ENCODE measurements at regions not wholly inside any gene's neighbourhood (a gene's known extent, or its start where the extent isn't known, plus 50 kb on each side); places are given as distances from the start of the nearest gene placed in this dataset.

DNA sequence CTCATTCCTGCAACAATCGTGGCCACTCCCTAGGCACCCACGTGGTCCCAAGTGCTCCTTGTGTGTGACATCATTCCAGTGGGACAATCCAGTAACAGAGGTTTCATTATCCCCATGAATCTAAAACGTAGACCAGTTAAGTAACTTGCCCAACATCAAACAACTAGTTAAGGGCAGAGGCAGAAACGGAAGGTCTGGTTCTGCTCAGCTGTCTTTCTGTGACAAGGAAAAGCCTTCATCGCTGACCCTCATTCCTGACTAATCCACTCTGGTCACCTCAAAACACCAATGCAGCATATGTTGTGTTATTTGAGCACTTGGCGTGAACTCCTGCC is 261.4 kb upstream of the JARID2 start:
- FAIRE-seq (no peak), ATAC-seq (no peak), DNase-seq (ENCODE audit: low read depth, low spot score) (no peak)
- RAD21 ChIA-PET (ENCODE audit: unreplicated experiment): no interaction called here
- no peaks in the 10 kb centered on the region for H3K9me3 ChIP-seq (replicated peaks; ENCODE audit: control insufficient read depth, insufficient read depth, low read length)
- H3K4me2 ChIP-seq (ENCODE audit: control insufficient read depth, insufficient read depth): no peak overlapping the region
- no peak overlapping the region for H3K9ac ChIP-seq (ENCODE audit: control insufficient read depth, insufficient read depth, low read length)
- BruUV-seq (replicated peaks): no TSS peak
- CTCF ChIA-PET: no interaction called here
- in situ Hi-C loops (cut with MboI): no loop called here
- H3K27me3 ChIP-seq (replicated peaks in 1 of 2; ENCODE audit: control insufficient read depth in 2 of 2, insufficient read depth in 2 of 2, low read length in 1 of 2): no peaks in the 10 kb centered on the region
- SMC1A ChIA-PET (ENCODE audit: uncharacterized antibody, unreplicated experiment): no interaction called here
- TF ChIP-seq TAF1 (IDR thresholded peaks at IDR 0.05; ENCODE audit: borderline replicate concordance, low read depth, low read length): no peak
- H3K36me3 ChIP-seq (ENCODE audit: control insufficient read depth in 2 of 2, insufficient read depth in 2 of 2, low read length in 1 of 2): no peaks in the 10 kb centered on the region
- no peak overlapping the region for H3K27ac ChIP-seq (ENCODE audit: control insufficient read depth, insufficient read depth)
- H3K4me3 ChIP-seq: no peak overlapping the region
- intact Hi-C loops (cut with micrococcal nuclease; ENCODE audit: unreplicated experiment): no loop called here
- WGBS (ENCODE audit: insufficient coverage, insufficient replicate concordance, low lambda C conversion rate, missing lambda C conversion rate): 33% methylated on average over 6 of the region's 6 CpGs
- POLR2A ChIA-PET: no interaction called here
- H2AFZ ChIP-seq (ENCODE audit: control insufficient read depth, low read depth, low read length): no peak overlapping the region
- H3K4me1 ChIP-seq (ENCODE audit: control insufficient read depth, insufficient read depth, low read length): no peaks in the 10 kb centered on the region
- no peaks in the 10 kb centered on the region for H4K20me1 ChIP-seq (ENCODE audit: control insufficient read depth, insufficient read depth)
- no peaks in the 10 kb centered on the region for H3K79me2 ChIP-seq (ENCODE audit: control insufficient read depth, insufficient read depth, low read length)

DNA sequence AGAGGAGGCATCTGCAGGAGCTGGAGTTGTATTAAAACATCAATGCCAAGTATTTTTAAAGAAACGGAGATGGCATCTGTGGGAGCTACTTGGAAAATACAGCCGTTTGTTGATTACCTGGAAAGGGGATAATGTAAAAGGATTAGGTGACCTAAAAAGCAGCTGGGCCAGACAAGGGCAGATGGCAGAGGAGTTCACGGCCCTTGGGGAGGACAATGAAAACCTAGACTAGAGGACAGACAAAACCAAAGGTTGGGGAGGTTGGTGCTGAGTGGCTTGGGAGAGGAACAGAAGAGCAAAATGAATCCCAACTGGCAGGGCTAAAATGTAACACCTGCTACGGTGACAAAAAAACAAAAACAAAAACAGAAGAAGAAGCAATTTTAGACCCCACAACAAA is 260.5 kb upstream of the JARID2 start:
- ChIA-PET RAD21 (ENCODE audit: unreplicated experiment) (no interaction called here), CTCF (no interaction called here), SMC1A (ENCODE audit: uncharacterized antibody, unreplicated experiment) (interaction anchor here (0.6 kb wide), 1 partner anchor 798 kb away, joined by 3 read pairs; no protein-coding TSS in a partner anchor), POLR2A (no interaction called here)
- H3K4me2 ChIP-seq (ENCODE audit: control insufficient read depth, insufficient read depth): no peak overlapping the region
- no peaks in the 10 kb centered on the region for H3K79me2 ChIP-seq (ENCODE audit: control insufficient read depth, insufficient read depth, low read length)
- no peak overlapping the region for H3K9ac ChIP-seq (ENCODE audit: control insufficient read depth, insufficient read depth, low read length)
- H3K4me3 ChIP-seq: no peak overlapping the region
- no peaks in the 10 kb centered on the region for H4K20me1 ChIP-seq (ENCODE audit: control insufficient read depth, insufficient read depth)
- no peak for DNase-seq (ENCODE audit: low read depth, low spot score)
- H3K27ac ChIP-seq (ENCODE audit: control insufficient read depth, insufficient read depth): no peak overlapping the region
- intact Hi-C loops (cut with micrococcal nuclease; ENCODE audit: unreplicated experiment): no loop called here
- no peaks in the 10 kb centered on the region for H3K9me3 ChIP-seq (replicated peaks; ENCODE audit: control insufficient read depth, insufficient read depth, low read length)
- no peak for FAIRE-seq
- ATAC-seq: no peak
- H3K36me3 ChIP-seq (ENCODE audit: control insufficient read depth in 2 of 2, insufficient read depth in 2 of 2, low read length in 1 of 2): no peaks in the 10 kb centered on the region
- in situ Hi-C loops (cut with MboI): no loop called here
- no peaks in the 10 kb centered on the region for H3K27me3 ChIP-seq (replicated peaks in 1 of 2; ENCODE audit: control insufficient read depth in 2 of 2, insufficient read depth in 2 of 2, low read length in 1 of 2)
- no peak overlapping the region for H2AFZ ChIP-seq (ENCODE audit: control insufficient read depth, low read depth, low read length)
- WGBS (ENCODE audit: insufficient coverage, insufficient replicate concordance, low lambda C conversion rate, missing lambda C conversion rate): 53% methylated on average over 4 of the region's 4 CpGs
- no peaks in the 10 kb centered on the region for H3K4me1 ChIP-seq (ENCODE audit: control insufficient read depth, insufficient read depth, low read length)
- no TSS peak for BruUV-seq (replicated peaks)
- no peak for TF ChIP-seq SREBF1 (IDR thresholded peaks at IDR 0.05; ENCODE audit: low read length)
- TF ChIP-seq, protein P1, sequence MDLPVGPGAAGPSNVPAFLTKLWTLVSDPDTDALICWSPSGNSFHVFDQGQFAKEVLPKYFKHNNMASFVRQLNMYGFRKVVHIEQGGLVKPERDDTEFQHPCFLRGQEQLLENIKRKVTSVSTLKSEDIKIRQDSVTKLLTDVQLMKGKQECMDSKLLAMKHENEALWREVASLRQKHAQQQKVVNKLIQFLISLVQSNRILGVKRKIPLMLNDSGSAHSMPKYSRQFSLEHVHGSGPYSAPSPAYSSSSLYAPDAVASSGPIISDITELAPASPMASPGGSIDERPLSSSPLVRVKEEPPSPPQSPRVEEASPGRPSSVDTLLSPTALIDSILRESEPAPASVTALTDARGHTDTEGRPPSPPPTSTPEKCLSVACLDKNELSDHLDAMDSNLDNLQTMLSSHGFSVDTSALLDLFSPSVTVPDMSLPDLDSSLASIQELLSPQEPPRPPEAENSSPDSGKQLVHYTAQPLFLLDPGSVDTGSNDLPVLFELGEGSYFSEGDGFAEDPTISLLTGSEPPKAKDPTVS (IDR thresholded peaks at IDR 0.05; ENCODE audit: low read depth, low read length): no peak
- no peak for TF ChIP-seq MXI1 (IDR thresholded peaks at IDR 0.05; ENCODE audit: low read depth, low read length)
- TF ChIP-seq BMI1 (IDR thresholded peaks at IDR 0.05; ENCODE audit: borderline replicate concordance): no peak
- TF ChIP-seq BCL11A (IDR thresholded peaks at IDR 0.05; ENCODE audit: low read depth, low read length): no peak
- TF ChIP-seq CREB1 (IDR thresholded peaks at IDR 0.05; ENCODE audit: low read depth): no peak
- no peak for TF ChIP-seq KDM1A (IDR thresholded peaks at IDR 0.05; ENCODE audit: borderline replicate concordance)
- TF ChIP-seq, protein P2, sequence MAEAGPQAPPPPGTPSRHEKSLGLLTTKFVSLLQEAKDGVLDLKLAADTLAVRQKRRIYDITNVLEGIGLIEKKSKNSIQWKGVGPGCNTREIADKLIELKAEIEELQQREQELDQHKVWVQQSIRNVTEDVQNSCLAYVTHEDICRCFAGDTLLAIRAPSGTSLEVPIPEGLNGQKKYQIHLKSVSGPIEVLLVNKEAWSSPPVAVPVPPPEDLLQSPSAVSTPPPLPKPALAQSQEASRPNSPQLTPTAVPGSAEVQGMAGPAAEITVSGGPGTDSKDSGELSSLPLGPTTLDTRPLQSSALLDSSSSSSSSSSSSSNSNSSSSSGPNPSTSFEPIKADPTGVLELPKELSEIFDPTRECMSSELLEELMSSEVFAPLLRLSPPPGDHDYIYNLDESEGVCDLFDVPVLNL (IDR thresholded peaks at IDR 0.05; ENCODE audit: low read depth, low read length): no peak
- no peak for TF ChIP-seq SMC3 (IDR thresholded peaks at IDR 0.05; ENCODE audit: borderline replicate concordance, low read length)
- no peak for TF ChIP-seq WRNIP1 (IDR thresholded peaks at IDR 0.05; ENCODE audit: borderline replicate concordance, low read depth, low read length)
- no peak for TF ChIP-seq HCFC1 (IDR thresholded peaks at IDR 0.05; ENCODE audit: low read length)
- no peak for TF ChIP-seq ATF7 (IDR thresholded peaks at IDR 0.05; ENCODE audit: low read depth)
- TF ChIP-seq RB1 (IDR thresholded peaks at IDR 0.05; ENCODE audit: borderline replicate concordance): no peak
- TF ChIP-seq ZSCAN29 (IDR thresholded peaks at IDR 0.05): no peak
- TF ChIP-seq ZNF622 (IDR thresholded peaks at IDR 0.05): no peak
- TF ChIP-seq IKZF1 (conservative IDR thresholded peaks at IDR 0.05): no peak
- TF ChIP-seq KAT2A (conservative IDR thresholded peaks at IDR 0.05; ENCODE audit: control insufficient read depth, low read depth, low read length): no peak
- TF ChIP-seq LARP7 (IDR thresholded peaks at IDR 0.05): no peak

Measured in GM12878 (cell line).